ENCODE measurements at regions not wholly inside any gene's neighbourhood (a gene's known extent, or its start where the extent isn't known, plus 50 kb on each side); places are given as distances from the start of the nearest gene placed in this dataset.

GRCh38 chr3:24578324-24578723, 83.7 kb upstream of the THRB start:
- no peaks in the 10 kb centered on the region for H3K79me2 ChIP-seq (ENCODE audit: low read length)
- DNase-seq, result no peak
- TF ChIP-seq CTCF (IDR thresholded peaks at IDR 0.05; ENCODE audit: low read length) (no peak), EZH2phosphoT487 (IDR thresholded peaks at IDR 0.05; ENCODE audit: low read length) (no peak), EZH2 (optimal IDR thresholded peaks at IDR 0.05; ENCODE audit: low read depth, low read length) (no peak)
- H3K4me3 ChIP-seq (ENCODE audit: low read length), result no peak overlapping the region
- H3K27me3 ChIP-seq (replicated peaks; ENCODE audit: insufficient read depth, low read length), result no peaks in the 10 kb centered on the region
- no peaks in the 10 kb centered on the region for H3K36me3 ChIP-seq (replicated peaks; ENCODE audit: insufficient read depth, low read length)
- H3F3A ChIP-seq (ENCODE audit: insufficient read depth, low read length), result no peaks in the 10 kb centered on the region
- no peaks in the 10 kb centered on the region for H3K9me2 ChIP-seq (replicated peaks; ENCODE audit: insufficient read depth, low read length)
- H3K4me2 ChIP-seq (ENCODE audit: low read depth, low read length), result no peak overlapping the region
- no peaks in the 10 kb centered on the region for H3K9me3 ChIP-seq (replicated peaks; ENCODE audit: insufficient read depth, low read length)
- H2AFZ ChIP-seq (ENCODE audit: low read length), result no peak overlapping the region
- no peaks in the 10 kb centered on the region for H3K4me1 ChIP-seq (ENCODE audit: low read length)
- no peaks in the 10 kb centered on the region for H4K20me1 ChIP-seq (ENCODE audit: insufficient read depth, low read length)
- no peak overlapping the region for H3K9ac ChIP-seq (ENCODE audit: low read length)
- H3K27ac ChIP-seq (ENCODE audit: low read length), result no peak overlapping the region

GRCh38 chr3:24578951-24579421, 84.3 kb upstream of the THRB start:
- H3K27ac ChIP-seq (ENCODE audit: low read length), result no peak overlapping the region
- no peak overlapping the region for H3K4me3 ChIP-seq (ENCODE audit: low read length)
- H3F3A ChIP-seq (ENCODE audit: insufficient read depth, low read length), result no peaks in the 10 kb centered on the region
- H3K79me2 ChIP-seq (ENCODE audit: low read length), result no peaks in the 10 kb centered on the region
- H2AFZ ChIP-seq (ENCODE audit: low read length), result no peak overlapping the region
- H3K4me2 ChIP-seq (ENCODE audit: low read depth, low read length), result no peak overlapping the region
- H3K9me3 ChIP-seq (replicated peaks; ENCODE audit: insufficient read depth, low read length), result no peaks in the 10 kb centered on the region
- no peaks in the 10 kb centered on the region for H3K27me3 ChIP-seq (replicated peaks; ENCODE audit: insufficient read depth, low read length)
- no peaks in the 10 kb centered on the region for H3K9me2 ChIP-seq (replicated peaks; ENCODE audit: insufficient read depth, low read length)
- H4K20me1 ChIP-seq (ENCODE audit: insufficient read depth, low read length), result no peaks in the 10 kb centered on the region
- no peaks in the 10 kb centered on the region for H3K36me3 ChIP-seq (replicated peaks; ENCODE audit: insufficient read depth, low read length)
- no peaks in the 10 kb centered on the region for H3K4me1 ChIP-seq (ENCODE audit: low read length)
- H3K9ac ChIP-seq (ENCODE audit: low read length), result no peak overlapping the region
- no peak for TF ChIP-seq EZH2phosphoT487 (IDR thresholded peaks at IDR 0.05; ENCODE audit: low read length)
- no peak for TF ChIP-seq CTCF (IDR thresholded peaks at IDR 0.05; ENCODE audit: low read length)
- no peak for TF ChIP-seq EZH2 (optimal IDR thresholded peaks at IDR 0.05; ENCODE audit: low read depth, low read length)
- DNase-seq, result no peak

- H3K79me2 ChIP-seq (ENCODE audit: low read length), result no peaks in the 10 kb centered on the region
- no peaks in the 10 kb centered on the region for H3K9me3 ChIP-seq (replicated peaks; ENCODE audit: insufficient read depth, low read length)
- no peak overlapping the region for H3K9ac ChIP-seq (ENCODE audit: low read length)
- no peaks in the 10 kb centered on the region for H3K27me3 ChIP-seq (replicated peaks; ENCODE audit: insufficient read depth, low read length)
- TF ChIP-seq EZH2phosphoT487 (IDR thresholded peaks at IDR 0.05; ENCODE audit: low read length), result no peak
- TF ChIP-seq CTCF (IDR thresholded peaks at IDR 0.05; ENCODE audit: low read length), result no peak
- no peak for TF ChIP-seq EZH2 (optimal IDR thresholded peaks at IDR 0.05; ENCODE audit: low read depth, low read length)
- H3K9me2 ChIP-seq (replicated peaks; ENCODE audit: insufficient read depth, low read length), result no peaks in the 10 kb centered on the region
- no peak overlapping the region for H3K4me3 ChIP-seq (ENCODE audit: low read length)
- no peaks in the 10 kb centered on the region for H4K20me1 ChIP-seq (ENCODE audit: insufficient read depth, low read length)
- no peak for DNase-seq
- no peaks in the 10 kb centered on the region for H3F3A ChIP-seq (ENCODE audit: insufficient read depth, low read length)
- no peak overlapping the region for H3K27ac ChIP-seq (ENCODE audit: low read length)
- no peaks in the 10 kb centered on the region for H3K4me1 ChIP-seq (ENCODE audit: low read length)
- H3K36me3 ChIP-seq (replicated peaks; ENCODE audit: insufficient read depth, low read length), result no peaks in the 10 kb centered on the region
- H2AFZ ChIP-seq (ENCODE audit: low read length), result no peak overlapping the region
- no peak overlapping the region for H3K4me2 ChIP-seq (ENCODE audit: low read depth, low read length)
Observed at GRCh38 chr3:24582431-24583403, 88.1 kb upstream of the THRB start.
